ENCODE measurements at regions not wholly inside any gene's neighbourhood (a gene's known extent, or its start where the extent isn't known, plus 50 kb on each side); places are given as distances from the start of the nearest gene placed in this dataset.

GRCh38 chr13:104025303-104025702 is 959.1 kb upstream of the SLC10A2 start:
- Histone ChIP-seq H3K4me3 (ENCODE audit: low read depth, low read length) (no peak overlapping the region), H3K9me3 (ENCODE audit: control insufficient read depth, insufficient read depth, low read depth, low read length) (no peaks in the 10 kb centered on the region), H3K4me1 (ENCODE audit: control insufficient read depth, insufficient read depth, low read length) (no peaks in the 10 kb centered on the region; the same call in 1 of the 2 replicates), H3K27ac (ENCODE audit: extremely low read depth, low read depth, low read length) (no peak overlapping the region), H3K36me3 (ENCODE audit: control insufficient read depth in 2 of 2, insufficient read depth in 1 of 2, low read length in 2 of 2) (no peaks in the 10 kb centered on the region)
- TF ChIP-seq ZNF530 (tag by site-specific recombination; IDR thresholded peaks at IDR 0.05; ENCODE audit: low read depth) (no peak), GLIS1 (tag by site-specific recombination; IDR thresholded peaks at IDR 0.05) (no peak), ZNF19 (tag by site-specific recombination; IDR thresholded peaks at IDR 0.05; ENCODE audit: low read depth) (no peak), PRDM1 (tag by site-specific recombination; IDR thresholded peaks at IDR 0.05) (no peak), ZBTB17 (tag by site-specific recombination; IDR thresholded peaks at IDR 0.05) (no peak), ZNF596 (tag by site-specific recombination; IDR thresholded peaks at IDR 0.05) (no peak), ZSCAN5A (tag by site-specific recombination; IDR thresholded peaks at IDR 0.05) (no peak), ZNF645 (tag by site-specific recombination; IDR thresholded peaks at IDR 0.05) (no peak), ZNF776 (tag by site-specific recombination; IDR thresholded peaks at IDR 0.05; ENCODE audit: borderline replicate concordance) (no peak), ZNF24 (tag by site-specific recombination; IDR thresholded peaks at IDR 0.05) (no peak), ZNF639 (tag by site-specific recombination; IDR thresholded peaks at IDR 0.05) (no peak), ZNF416 (tag by site-specific recombination; IDR thresholded peaks at IDR 0.05) (no peak), PRDM10 (tag by site-specific recombination; IDR thresholded peaks at IDR 0.05) (no peak)
- POLR2A ChIA-PET, result no interaction called here
- CTCF ChIA-PET, result no interaction called here

GRCh38 chr13:104024416-104025170 is 958.4 kb upstream of the SLC10A2 start:
- no peak overlapping the region for H3K27ac ChIP-seq (ENCODE audit: extremely low read depth, low read depth, low read length)
- no peaks in the 10 kb centered on the region for H3K36me3 ChIP-seq (ENCODE audit: control insufficient read depth in 2 of 2, insufficient read depth in 1 of 2, low read length in 2 of 2)
- ChIA-PET POLR2A (no interaction called here), CTCF (no interaction called here)
- no peaks in the 10 kb centered on the region; the same call in 1 of the 2 replicates for H3K4me1 ChIP-seq (ENCODE audit: control insufficient read depth, insufficient read depth, low read length)
- H3K4me3 ChIP-seq (ENCODE audit: low read depth, low read length), result no peak overlapping the region
- TF ChIP-seq ZNF10 (tag by site-specific recombination; IDR thresholded peaks at IDR 0.05) (no peak), ZNF280D (tag by site-specific recombination; IDR thresholded peaks at IDR 0.05) (no peak)
- no peaks in the 10 kb centered on the region for H3K9me3 ChIP-seq (ENCODE audit: control insufficient read depth, insufficient read depth, low read depth, low read length)
